Midbrain (tissue), 1 donor: ENCODE measurements at regions not wholly inside any gene's neighbourhood (a gene's known extent, or its start where the extent isn't known, plus 50 kb on each side); places are given as distances from the start of the nearest gene placed in this dataset.
"Not testable (repeated sequence)": the region's sequence is repeated elsewhere in the genome, so short reads cannot be mapped to it uniquely, and the experiment has no call there.

ENCODE experiments used
- DNase-seq: peaks from one replicate; lab custom pipeline; 2025; lab: John Stamatoyannopoulos, UW

DNA sequence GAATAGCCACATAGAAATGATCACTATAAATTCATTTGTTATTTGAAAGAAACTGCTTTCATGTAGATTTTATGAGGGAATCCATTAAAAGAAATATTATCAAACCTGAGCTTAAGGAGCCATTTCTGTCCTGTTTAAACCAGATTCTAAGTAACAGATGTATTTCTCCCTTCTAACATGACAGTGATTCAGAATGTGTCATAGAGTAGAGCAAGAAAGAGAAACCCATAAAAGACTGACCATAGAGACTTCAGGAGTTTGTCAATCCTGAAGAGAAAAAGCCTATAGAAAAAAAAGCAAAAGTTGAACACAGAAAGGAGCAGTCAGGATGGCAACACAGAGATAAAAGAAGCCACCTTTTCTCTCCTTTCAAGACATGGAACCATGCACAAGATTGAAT is 390.6 kb downstream of the PRIM2 start:
- not testable (repeated sequence) for DNase-seq

DNA sequence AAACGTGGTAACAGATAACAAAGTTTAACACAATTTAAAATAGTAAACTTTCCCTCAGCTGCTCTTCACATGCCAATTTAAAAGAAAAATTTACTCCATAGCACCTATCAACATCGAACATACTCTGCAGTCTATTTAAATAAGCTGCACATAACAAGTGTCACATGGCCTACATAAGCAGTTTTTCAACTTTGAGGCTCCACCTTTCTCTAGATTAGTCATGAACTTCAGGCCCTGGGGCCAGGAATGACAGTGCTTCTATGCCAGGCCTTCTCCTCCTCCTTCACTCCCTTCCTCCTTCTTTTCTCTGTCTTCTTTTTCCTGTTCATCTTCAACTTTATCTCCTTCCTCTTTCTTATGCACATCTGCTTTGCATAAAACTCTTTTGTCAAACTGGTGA is 405.1 kb downstream of the PRIM2 start:
- DNase-seq: not testable (repeated sequence)

DNA sequence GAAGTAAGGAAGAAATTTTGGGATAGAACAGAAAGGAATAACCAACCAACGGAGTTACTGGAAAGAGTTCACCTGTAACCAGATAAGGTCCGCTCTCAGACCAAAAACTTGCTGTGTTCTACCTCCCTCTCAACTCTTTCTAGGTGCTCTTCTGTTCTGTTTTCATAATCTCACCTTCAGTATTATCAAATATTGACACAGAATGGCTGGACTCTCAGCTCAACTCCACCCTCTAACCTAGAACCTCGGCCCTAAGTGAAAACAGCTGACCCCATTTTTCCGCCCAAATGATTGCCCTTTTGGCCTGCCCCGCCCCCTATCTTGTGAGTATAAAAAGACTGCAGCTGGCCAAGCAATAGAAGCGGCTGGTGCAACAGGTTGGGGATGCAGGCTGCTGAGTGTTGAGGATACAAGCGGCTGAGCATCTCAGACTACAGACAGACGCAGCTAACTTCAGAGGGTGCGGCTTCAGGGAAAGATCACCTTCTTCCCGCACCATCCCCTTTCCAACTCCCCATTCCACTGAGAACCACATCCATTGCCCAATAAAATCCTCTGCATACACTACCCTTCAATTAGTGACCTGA is 406.5 kb downstream of the PRIM2 start:
- not testable (repeated sequence) for DNase-seq

DNA sequence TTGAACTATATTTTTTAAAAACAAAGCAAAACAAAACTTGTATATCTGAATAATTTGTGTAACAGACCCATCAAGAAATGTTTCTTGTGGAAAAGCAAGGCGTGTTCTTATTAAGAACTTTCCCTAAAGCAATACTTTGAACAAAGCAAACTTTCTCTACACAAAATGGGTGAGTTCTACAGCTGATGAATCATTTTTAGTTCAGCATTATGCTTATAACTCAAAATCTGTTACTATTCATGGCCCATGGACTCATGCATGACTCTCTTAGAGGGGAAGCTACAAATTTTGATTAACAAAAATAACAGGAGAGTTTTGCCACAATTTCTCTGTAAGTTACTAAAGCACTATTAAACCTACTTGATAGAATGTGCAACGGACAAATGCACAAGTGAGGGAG is 412.0 kb downstream of the PRIM2 start:
- DNase-seq: not testable (repeated sequence)

DNA sequence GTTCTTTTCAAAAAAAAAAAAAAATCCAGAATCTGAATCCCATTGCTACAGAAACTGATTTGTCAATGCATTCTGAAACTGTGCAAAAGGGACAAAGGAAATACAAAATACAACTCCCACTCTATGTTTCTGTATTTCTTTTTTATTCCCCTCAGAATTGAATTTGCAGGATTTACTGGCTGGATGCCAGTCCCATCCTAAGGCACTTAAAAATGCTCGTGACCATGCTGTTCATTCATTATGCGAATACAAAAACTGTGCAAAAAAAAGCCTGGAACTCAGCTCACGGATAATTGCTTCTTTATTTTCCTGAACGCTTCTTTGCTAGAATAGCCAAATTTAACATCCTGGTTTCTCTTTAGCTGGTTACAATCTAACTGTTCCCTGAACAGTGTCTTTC is 413.3 kb downstream of the PRIM2 start:
- DNase-seq: not testable (repeated sequence)

DNA sequence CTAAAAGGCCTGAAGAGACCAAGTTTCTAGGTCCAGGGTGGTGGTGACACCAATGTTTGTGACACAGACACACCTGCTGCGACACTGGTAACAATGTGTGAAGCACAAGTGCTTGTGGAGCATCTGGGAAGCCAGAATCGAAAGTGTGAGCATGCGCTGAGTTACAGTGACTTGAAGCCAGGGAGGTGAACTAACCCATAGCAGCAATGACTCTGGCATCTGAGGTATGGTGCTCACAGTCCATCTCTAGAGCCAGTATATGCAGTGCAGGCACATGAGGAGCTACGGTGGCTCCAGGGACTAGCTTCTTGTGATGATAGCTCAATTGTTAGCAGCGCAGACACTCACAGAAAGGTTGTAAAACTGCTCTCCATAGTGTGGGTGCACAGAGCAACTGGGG is 430.3 kb downstream of the PRIM2 start:
- DNase-seq: not testable (repeated sequence)

DNA sequence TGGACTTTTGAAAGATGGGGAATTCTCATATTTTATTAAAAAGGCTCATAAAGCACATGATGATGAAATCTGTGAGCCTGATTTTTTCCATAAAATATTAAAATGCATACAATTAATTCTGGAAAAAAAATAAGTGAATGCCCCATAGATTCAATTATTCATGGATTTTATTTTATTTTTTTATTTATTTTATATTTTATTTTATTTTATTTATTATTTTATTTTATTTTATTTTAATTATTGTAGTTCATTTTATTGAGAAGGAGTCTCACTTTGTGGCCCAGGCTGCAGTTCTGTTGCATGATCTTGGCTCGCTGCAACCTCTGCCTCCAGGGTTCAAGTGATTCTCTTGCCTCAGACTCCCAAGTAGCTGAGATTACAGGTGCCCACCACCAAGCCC is 442.4 kb downstream of the PRIM2 start:
- not testable (repeated sequence) for DNase-seq

DNA sequence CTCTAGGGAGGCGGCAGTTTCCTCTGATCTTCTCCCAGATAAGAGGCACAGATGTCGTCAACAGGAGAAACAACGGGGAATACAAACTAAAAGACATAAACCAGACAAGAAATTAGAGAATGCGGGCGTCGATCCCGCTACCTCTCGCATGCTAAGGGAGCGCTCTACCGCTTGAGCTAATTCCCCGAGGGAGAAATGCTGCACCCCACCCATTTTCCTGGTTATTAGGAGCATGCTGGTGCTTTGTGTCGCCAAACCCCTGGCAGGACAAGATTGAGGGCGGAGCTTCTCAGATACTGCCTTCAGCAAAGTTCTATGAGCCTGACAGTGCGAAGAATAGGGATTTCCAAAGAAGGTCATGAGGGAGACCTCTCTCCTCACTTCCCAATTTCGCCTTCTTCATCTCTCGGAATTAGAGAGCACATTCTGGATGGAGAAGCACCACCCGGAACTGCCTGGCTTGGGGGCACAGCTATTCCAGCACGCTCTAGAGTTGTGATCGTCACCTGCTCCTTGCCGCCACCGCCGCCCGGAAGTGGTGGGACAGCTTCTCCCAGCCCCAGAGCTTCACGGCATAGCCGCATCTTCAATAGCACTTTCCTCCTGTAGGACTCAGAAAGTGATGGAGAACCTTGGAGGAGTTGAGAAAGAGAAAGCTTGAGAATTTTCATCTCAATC is 475.4 kb downstream of the PRIM2 start:
- DNase-seq: not testable (repeated sequence)

DNA sequence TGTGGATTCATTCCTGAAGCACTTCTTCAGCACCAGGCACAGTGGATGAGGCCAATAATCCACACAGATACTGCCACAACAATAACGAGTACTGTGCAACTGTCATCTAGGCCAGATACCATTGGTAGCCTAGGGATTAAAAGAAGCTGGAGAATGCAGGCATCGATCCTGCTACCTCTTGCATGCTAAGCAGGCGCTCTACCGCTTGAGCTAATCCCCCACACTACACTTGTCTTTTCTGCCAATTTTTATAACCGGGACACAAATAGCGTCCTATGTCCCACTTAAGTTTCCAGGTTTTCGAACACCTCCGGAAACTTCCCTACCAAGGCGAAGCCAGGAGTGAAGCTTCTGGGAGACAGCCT is 475.9 kb downstream of the PRIM2 start:
- not testable (repeated sequence) for DNase-seq

DNA sequence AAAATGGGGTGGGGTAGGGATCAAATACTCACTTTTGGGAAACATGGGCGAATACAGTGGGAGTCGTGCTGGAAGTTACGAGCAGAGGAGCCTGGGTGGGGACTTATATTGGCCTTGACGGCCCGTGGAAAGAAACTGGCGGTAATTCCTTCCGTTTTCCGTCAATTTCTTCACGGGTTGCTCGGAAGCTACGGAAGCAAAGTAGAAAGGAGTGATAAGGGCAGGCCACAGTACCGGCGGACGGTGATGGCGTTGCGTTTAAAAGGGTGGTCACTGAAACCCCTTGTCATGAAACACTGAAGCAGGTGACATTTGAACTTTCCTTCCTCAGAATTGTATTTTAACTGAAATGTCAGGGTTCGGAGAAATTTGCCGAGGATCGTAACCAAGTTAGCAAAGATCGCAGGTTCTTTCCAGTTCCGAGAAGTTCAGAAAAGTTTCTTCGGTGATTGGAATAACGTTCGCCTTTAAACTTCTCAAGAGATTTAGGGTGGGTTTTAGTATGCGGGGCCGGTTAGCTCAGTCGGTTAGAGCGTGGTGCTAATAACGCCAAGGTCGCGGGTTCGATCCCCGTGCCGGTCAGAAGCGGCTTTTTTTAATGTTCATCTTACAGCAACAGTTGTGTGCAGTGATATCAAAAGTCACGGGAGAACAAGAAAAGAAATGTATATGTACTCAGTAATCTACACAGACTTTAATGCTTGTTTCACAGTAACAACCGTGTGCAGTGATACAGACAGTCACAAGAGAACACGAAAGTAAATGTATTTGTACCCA is 482.5 kb downstream of the PRIM2 start:
- DNase-seq: not testable (repeated sequence)

DNA sequence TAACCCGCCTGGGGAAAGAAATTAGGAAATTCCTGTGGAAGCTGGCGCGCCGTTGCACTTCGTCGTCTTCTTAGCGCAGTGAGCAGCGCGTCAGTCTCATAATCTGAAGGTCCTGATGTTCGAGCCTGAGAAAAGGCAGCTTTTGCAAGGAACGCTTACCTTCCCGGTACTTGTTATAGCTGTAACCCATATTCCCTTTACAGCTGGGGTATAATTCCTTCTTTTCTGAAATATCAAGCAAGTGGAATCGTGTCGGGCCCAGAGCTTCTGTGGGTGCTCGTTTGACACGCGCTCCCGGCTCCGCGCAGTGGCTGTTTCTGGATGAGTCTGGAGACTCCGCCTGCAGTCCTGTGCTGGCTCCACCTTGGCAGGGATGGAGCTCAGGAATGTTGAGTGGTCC is 491.2 kb downstream of the PRIM2 start:
- not testable (repeated sequence) for DNase-seq

DNA sequence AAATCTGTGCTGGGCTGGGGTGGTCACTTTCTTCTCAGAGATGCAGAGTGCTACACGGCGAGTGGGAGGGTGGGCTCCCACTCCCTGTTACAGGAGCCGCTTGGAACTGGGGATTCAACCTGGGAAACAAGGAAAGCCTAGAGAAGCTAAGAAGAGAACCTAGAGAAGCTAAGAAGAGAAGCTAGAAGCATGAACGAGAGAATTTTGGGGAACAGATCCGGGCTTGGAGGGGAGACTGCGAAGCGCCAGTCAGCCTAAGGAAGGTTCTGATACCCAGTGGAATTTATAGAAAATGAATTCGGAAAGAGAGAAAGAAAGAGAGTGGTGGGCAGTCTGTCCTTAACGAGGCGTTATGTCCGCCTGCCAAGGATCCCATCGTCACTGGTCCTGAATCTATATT is 492.0 kb downstream of the PRIM2 start:
- not testable (repeated sequence) for DNase-seq

DNA sequence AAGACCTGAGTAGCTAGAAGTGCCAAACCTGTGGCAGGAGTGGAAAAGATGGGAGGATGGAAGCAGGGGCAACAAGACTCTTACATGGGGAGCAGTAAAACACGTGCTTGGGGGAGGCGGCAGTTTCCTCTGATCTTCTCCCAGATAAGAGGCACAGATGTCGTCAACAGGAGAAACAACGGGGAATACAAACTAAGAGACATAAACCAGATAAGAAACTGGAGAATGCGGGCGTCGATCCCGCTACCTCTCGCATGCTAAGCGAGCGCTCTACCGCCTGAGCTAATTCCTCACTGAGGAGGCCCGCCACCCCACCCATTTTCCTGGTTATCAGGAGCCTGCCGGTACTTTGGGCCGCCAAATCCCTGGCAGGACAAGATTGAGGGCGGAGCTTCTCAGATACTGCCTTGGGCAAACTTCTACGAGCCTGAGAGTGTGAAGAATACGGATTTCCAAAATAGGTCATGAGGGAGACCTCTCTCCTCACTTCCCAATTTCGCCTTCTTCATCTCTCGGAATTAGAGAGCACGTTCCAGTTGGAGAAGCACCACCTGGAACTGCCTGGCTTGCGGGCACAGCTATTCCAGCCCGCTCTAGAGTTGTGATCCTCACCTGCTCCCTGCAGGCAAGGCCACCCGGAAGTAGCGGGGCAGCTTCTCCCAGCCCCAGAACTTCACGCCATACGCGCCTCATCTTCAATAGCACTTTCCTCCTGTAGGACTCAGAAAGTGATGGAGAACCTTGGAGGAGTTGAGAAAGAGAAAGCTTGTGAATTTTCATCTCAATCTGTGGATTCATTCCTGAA is 496.0 kb downstream of the PRIM2 start:
- DNase-seq: not testable (repeated sequence)

DNA sequence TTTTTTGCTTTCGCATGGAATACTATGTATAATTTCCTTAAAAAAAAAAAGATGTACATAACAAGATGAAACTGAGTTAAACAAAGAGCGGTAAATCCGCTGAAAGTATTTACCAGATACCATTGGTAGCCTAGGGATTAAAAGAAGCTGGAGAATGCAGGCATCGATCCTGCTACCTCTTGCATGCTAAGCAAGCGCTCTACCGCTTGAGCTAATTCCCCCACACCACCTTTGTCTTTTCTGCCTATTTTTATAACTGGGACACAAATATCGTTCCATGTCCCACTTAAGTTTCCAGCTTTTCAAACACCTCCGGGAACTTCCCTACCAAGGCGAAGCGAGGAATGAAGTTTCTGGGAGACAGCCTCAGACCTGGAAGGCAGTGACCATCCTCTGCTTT is 498.4 kb downstream of the PRIM2 start:
- DNase-seq: not testable (repeated sequence)

DNA sequence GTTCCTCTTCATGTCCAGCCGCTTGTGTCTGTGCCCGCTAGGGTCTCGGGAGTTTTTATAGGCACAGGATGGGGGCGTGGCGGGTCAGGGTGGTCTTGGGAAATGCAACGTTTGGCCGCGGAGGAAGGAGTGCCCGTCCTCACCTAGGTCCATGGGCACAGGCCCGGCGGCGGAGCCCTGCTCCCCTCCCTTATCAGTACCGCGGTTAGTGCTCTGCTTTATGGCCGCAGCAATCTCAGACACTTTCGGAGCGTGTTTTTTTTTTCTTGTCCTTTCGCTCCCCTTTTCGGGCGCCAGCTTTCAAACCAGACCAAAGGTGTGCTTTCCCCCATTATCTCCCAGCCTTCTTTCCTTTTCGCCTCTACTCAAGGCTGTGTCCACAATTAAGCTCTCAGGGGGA is 503.9 kb downstream of the PRIM2 start:
- DNase-seq: not testable (repeated sequence)

DNA sequence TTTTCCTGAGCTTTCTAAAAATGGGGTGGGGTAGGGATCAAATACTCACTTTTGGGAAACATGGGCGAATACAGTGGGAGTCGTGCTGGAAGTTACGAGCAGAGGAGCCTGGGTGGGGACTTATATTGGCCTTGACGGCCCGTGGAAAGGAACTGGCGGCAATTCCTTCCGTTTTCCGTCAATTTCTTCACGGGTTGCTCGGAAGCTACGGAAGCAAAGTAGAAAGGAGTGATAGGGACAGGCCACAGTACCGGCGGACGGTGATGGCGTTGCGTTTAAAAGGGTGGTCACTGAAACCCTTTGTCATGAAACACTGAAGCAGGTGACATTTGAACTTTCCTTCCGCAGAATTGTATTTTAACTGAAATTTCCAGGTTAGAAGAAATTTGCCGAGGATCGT is 505.0 kb downstream of the PRIM2 start:
- not testable (repeated sequence) for DNase-seq

DNA sequence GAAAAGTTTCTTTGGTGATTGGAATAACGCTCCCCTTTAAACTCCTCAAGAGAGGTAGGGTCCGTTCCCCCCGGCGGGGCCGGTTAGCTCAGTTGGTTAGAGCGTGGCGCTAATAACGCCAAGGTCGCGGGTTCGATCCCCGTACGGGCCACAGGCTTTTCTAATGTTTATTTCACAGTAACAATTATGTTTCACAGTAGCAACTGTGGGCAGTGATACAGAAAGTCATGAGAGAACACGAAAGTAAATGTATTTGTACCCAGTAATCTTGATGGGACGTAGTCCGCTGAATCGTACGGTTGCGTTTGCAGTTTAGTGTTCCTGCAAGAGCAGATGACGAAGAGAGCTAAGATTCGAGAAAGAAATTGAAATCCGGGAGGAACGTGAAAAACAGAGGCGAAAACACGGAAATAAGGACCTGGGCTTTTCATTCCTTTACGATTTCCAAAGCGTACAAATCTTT is 505.5 kb downstream of the PRIM2 start:
- DNase-seq: no peak

DNA sequence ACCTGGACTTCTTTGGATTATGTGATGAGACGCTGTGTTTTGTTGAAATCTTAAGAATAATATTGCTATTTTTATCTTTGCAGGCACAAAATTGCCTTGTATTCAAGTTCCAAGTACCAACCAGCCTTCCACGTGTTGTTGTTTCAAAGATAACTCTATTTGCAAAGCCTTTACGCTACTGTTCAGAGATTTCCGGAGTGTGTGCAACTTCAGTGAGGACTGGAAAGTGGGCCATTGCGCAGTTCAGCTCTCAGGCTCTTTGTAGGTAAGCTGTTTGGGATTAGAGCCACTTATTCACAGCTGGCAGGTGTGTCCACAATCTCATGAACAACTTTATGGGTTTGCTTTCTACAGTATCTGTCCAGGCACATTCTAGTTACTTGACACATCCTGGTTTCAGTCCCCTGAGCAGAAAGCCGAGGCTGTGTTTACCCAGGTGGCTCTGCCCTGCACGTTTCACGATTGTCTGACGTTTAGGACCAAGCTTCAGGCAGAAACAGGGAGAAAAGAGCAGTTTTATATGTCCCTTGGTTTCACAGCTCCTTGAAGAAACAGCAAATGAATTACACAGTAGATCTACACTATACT is 520.3 kb downstream of the PRIM2 start:
- not testable (repeated sequence) for DNase-seq

DNA sequence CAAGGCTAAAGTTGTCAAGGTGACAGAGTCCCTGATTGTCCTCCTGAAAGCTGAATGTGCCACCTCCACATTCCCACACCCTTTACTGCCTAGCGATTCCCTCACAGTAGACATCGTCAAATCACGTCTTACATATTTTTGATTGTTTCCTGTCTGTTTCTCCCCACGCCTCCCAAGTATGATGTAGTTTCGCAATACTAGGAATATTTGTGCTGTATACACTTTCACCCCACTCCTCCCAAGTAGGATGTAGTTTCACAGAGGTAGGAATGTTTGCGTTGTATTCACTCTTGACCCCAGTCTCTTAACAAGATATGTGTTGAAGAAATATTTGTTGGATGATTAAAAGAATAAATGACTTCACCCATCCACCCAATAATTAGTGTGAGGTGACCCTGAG is 524.1 kb downstream of the PRIM2 start:
- DNase-seq: not testable (repeated sequence)

DNA sequence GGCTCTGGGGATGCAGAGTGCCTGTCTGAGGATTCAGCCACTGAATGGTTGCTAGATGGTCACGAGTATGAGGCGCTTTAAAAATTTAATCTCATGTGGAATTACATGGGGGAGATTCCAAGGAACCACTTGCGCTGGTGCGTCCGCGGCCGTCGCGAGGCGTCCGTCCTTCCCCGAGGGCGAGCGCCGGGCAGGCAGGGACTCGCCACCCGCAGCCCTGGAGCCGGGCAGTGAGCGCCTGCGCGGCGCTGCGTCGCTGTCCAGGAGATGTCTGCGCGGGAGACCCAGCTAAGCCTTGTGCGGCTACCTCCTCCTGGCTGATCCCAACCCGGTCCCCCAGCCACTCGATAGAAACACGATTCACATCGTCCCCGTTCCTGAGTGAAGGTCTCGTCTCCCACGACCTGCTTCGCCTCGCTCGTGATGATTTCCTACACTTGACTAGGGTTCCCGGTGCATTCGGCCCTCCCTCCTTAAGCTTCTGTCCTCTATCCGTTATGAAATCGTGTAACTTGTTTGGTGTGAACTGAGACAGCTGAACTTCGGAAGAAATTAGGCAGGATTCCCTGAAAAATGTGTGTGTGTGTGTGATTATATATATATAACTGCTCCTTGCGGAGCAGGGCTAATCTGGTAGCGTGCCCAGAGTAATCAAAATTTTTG is 536.4 kb downstream of the PRIM2 start:
- DNase-seq: peak; percentile 7
